ENCODE measurements at regions not wholly inside any gene's neighbourhood (a gene's known extent, or its start where the extent isn't known, plus 50 kb on each side); places are given as distances from the start of the nearest gene placed in this dataset.

DNA sequence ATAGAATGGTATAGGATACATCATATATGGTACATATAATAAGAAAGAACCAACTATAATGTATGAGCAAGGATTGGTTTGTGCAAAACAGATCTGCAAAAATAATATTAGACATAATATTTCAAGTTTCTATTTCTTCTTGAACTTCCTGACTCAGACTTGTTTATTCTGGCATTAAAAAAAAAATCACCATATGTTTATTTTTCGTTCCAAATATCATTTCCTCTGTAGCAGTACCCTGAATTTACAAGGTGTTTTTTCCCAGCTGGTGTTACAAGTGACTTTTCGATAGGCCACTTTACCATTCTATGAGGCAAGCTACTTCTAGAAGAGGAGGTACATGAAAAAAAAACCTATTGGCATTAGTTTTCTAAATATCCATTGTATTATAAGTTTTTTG is 785.0 kb downstream of the PDCD6IP start:
- no peak overlapping the region for H3K4me3 ChIP-seq
- intact Hi-C loops (cut with DNase I): no loop called here
- H3K4me1 ChIP-seq: no peaks in the 10 kb centered on the region
- H3K27me3 ChIP-seq: no peaks in the 10 kb centered on the region
- DNase-seq (no peak), ATAC-seq (no peak)
- peaks cover 0 to 6% of the 10 kb centered on the region in 2 donors for H3K9me3 ChIP-seq
- TF ChIP-seq, protein P1, sequence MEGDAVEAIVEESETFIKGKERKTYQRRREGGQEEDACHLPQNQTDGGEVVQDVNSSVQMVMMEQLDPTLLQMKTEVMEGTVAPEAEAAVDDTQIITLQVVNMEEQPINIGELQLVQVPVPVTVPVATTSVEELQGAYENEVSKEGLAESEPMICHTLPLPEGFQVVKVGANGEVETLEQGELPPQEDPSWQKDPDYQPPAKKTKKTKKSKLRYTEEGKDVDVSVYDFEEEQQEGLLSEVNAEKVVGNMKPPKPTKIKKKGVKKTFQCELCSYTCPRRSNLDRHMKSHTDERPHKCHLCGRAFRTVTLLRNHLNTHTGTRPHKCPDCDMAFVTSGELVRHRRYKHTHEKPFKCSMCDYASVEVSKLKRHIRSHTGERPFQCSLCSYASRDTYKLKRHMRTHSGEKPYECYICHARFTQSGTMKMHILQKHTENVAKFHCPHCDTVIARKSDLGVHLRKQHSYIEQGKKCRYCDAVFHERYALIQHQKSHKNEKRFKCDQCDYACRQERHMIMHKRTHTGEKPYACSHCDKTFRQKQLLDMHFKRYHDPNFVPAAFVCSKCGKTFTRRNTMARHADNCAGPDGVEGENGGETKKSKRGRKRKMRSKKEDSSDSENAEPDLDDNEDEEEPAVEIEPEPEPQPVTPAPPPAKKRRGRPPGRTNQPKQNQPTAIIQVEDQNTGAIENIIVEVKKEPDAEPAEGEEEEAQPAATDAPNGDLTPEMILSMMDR (IDR thresholded peaks at IDR 0.05): no peak
- H3K27ac ChIP-seq: no peak overlapping the region
- no peaks in the 10 kb centered on the region for H3K36me3 ChIP-seq

DNA sequence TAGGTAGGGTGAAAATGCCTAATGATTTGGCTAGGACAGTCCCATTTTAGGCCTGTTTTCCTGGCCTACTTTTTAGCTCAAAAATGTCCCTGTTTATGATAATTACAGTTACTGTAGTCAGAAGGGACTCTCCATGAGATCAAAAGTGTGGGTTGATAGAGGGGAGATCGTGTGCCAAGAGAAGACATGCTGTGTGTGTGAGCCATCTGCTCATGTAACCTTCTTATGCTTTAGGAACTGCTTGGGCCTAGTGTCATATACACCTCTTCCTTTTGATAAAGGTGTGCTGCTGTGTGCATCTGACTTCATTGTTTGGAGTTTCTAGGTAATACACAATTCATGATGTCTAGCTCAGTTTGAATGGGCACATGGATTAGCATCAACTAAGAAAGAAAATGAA is 786.5 kb downstream of the PDCD6IP start:
- intact Hi-C loops (cut with DNase I): no loop called here
- no peak for ATAC-seq
- TF ChIP-seq, protein P1 (IDR thresholded peaks at IDR 0.05): no peak

GRCh38 chr3:34599595-34599994 is 801.2 kb downstream of the PDCD6IP start:
- Histone ChIP-seq H3K27me3 (no peaks in the 10 kb centered on the region), H3K4me1 (no peaks in the 10 kb centered on the region), H3K4me3 (no peak overlapping the region), H3K36me3 (no peaks in the 10 kb centered on the region), H3K27ac (no peak overlapping the region), H3K9me3 (peaks cover 0 to 12% of the 10 kb centered on the region in 2 donors)
- ATAC-seq (no peak), DNase-seq (no peak)
- intact Hi-C loops (cut with DNase I): no loop called here
- TF ChIP-seq, protein P1 (IDR thresholded peaks at IDR 0.05): no peak

More for the DNA sequence above, 786.5 kb downstream of the PDCD6IP start:
- Histone ChIP-seq H3K9me3 (peaks cover 0 to 13% of the 10 kb centered on the region in 2 donors), H3K27ac (no peak overlapping the region), H3K4me1 (no peaks in the 10 kb centered on the region), H3K36me3 (no peaks in the 10 kb centered on the region), H3K27me3 (no peaks in the 10 kb centered on the region), H3K4me3 (no peak overlapping the region)
- no peak for DNase-seq

DNA sequence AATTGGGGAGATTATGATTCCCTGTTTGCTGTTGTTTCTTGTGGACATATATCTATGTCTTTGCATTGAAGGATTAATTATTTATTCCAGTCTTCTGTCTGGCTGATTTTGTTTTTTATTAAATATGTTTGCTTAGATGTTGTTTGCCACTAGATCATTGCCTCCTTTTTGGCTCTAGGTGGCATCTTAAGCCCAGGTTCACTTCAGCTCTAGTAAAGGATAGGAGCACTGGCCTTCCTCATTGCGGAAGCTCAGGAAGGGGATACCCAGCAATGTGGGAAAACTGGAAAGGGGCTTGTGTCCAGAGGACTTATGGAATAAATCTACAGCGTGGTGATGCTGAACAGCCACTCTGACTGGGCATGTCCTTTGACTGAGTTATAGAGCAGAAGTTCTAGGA is 821.6 kb downstream of the PDCD6IP start:
- H3K36me3 ChIP-seq: no peaks in the 10 kb centered on the region
- DNase-seq (no peak), ATAC-seq (no peak)
- no peaks in the 10 kb centered on the region for H3K4me1 ChIP-seq
- H3K4me3 ChIP-seq: no peak overlapping the region
- TF ChIP-seq, protein P1 (IDR thresholded peaks at IDR 0.05): no peak
- no peaks in the 10 kb centered on the region for H3K27me3 ChIP-seq
- H3K9me3 ChIP-seq: peaks cover 0 to 53% of the 10 kb centered on the region in 2 donors
- no peak overlapping the region for H3K27ac ChIP-seq
- intact Hi-C loops (cut with DNase I): no loop called here

DNA sequence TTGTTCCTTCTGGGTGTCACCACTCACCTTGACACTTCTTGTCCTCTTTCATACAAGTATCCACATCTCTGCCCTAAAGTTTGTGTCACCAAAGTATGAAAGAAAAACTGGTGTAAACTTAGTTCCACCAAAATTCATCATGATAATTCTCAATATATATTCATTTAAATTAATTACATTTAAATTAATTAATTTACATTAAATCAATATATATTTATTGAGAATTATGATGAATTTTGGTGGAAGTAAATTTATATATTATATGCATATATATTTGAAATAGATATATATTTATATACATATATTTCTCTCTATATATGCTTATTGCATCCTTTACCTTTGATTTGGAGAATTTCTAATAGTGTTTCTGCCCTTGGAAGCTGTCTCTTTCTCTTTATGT is 828.3 kb downstream of the PDCD6IP start:
- TF ChIP-seq, protein P1 (IDR thresholded peaks at IDR 0.05): no peak
- Histone ChIP-seq H3K36me3 (no peaks in the 10 kb centered on the region), H3K27ac (no peak overlapping the region), H3K27me3 (no peaks in the 10 kb centered on the region), H3K4me1 (no peaks in the 10 kb centered on the region), H3K9me3 (peaks cover 0 to 15% of the 10 kb centered on the region in 2 donors), H3K4me3 (no peak overlapping the region)
- ATAC-seq (no peak), DNase-seq (no peak)
- intact Hi-C loops (cut with DNase I): no loop called here

Measured in left lung (tissue), 4 donors.